ENCODE measurements at regions not wholly inside any gene's neighbourhood (a gene's known extent, or its start where the extent isn't known, plus 50 kb on each side); places are given as distances from the start of the nearest gene placed in this dataset.

DNA sequence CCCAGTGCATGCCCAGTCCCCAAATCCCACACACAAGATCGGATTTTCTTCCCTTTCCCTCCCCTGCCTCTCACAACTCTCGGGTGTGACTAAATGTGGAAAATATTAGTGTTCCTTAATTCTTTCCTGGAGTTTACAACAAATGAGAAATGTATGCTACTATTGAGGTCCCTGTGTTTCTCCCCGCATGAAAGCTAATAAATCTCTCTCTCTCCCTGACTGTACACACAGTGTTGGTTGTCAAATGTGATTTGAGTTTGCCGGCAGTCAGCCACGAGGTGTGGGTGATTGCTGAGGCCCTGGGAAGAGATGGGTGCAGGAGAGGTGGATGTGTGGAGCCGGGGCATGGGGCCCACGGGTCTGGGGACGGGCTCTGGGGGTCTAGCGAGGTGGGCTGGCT lies 161.4 kb upstream of the IQSEC1 start:
- TF ChIP-seq, protein P1, sequence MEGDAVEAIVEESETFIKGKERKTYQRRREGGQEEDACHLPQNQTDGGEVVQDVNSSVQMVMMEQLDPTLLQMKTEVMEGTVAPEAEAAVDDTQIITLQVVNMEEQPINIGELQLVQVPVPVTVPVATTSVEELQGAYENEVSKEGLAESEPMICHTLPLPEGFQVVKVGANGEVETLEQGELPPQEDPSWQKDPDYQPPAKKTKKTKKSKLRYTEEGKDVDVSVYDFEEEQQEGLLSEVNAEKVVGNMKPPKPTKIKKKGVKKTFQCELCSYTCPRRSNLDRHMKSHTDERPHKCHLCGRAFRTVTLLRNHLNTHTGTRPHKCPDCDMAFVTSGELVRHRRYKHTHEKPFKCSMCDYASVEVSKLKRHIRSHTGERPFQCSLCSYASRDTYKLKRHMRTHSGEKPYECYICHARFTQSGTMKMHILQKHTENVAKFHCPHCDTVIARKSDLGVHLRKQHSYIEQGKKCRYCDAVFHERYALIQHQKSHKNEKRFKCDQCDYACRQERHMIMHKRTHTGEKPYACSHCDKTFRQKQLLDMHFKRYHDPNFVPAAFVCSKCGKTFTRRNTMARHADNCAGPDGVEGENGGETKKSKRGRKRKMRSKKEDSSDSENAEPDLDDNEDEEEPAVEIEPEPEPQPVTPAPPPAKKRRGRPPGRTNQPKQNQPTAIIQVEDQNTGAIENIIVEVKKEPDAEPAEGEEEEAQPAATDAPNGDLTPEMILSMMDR (IDR thresholded peaks at IDR 0.05), result no peak
- TF ChIP-seq POLR2A (IDR thresholded peaks at IDR 0.05), result no peak
